GM18870 (cell line): ENCODE measurements at regions not wholly inside any gene's neighbourhood (a gene's known extent, or its start where the extent isn't known, plus 50 kb on each side); places are given as distances from the start of the nearest gene placed in this dataset.

ENCODE experiments used
- ATAC-seq: cut with Tn5 transposase; IDR thresholded peaks from one replicate; pipeline ENCODE4 v1.9.1; 2021; ENCODE audit warnings: moderate library complexity; ENCODE audit not compliant: unreplicated experiment

DNA sequence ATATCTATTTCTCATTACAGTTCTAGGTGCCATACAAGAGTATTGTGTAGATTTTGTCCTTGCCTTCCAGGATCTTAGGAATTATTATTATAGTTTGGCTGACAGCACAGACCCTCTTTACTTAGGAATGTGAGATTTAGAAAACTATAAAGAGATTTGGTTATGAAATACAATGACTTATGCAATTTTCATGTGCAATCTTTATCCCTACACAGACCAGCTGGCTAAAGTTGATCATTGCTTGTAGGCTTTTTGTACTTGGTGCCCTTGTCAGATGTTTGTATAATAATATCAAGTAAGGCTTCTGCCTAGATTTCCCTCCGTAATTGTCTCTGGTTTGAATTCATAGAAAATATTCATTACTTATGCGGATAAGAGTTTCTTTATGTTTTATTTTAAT, 174.5 kb upstream of the GAP43 start:
- no peak for ATAC-seq

DNA sequence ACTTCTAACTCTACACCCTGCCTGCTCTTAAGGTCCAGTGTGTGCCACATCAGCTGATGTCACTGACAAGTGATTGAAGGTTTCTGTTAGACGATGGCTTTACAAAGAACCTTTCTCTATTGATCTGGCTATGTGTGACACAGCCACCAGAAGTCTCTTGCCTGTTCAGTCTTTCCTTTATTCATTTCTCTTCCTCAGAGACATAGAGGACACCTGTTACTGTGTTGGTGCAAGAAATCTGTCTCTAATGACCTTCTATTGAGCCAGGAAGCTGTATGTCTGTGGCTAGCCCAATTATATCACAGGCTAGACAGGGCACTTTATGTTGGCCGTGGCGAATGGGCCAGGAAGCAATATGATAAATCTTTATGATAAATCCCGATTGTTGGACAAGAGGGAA, 173.3 kb upstream of the GAP43 start:
- no peak for ATAC-seq

DNA sequence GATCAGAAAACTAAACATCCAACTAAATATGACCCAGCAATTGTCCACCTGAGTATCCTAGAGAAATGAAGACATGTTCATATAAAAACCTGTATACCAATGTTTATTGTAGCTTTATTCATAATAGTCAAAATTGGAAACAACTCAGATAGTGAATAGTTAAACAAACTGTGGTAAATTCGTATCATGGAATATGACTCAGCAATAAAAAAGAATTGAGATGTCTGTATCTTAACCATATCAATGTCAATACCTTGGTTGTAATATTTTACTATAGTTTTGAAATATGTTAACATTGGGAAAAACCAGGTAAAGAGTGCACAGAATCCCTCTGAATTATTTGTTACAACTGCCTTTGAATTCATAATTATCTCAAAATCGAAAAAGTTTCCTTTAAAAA, 159.3 kb upstream of the GAP43 start:
- no peak for ATAC-seq

DNA sequence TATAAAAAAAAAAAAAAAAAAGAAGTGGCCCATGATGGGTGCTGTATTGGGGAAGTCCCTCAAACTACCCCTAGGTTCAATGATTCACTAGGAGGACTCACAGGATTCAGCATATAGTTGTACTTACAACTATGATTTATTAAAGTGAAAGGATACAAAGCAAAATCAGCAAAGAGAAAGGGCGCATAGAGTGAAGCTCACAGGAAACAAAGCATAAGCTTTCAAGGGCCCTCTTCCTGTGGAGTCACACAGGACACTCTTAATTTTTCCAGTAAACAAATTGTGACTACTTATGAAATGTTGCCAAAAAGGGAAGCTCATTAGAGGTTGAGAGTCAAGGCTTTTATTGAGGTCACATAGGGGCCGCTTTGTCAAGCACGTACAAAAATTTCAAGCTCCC, 153.7 kb upstream of the GAP43 start:
- ATAC-seq = peak; percentile 81

DNA sequence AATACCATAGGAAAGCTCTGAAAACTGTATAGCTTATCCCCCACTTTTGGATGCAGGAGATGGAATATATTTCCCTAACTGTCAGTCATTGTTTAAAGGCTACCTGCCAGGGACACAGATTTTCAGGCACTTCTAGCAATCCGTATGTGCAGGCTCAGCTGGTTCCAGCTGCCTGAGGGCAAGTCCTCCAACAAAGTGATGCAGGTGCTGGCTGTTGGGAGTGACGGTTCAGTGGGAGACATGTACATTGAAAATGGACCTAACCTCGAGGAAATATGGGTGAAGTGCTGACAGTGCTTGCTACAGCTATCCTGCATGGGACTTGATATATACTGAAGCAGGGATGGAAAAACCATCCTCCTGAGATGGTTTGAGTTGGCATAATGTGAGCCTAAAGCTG, 153.1 kb upstream of the GAP43 start:
- ATAC-seq = no peak

DNA sequence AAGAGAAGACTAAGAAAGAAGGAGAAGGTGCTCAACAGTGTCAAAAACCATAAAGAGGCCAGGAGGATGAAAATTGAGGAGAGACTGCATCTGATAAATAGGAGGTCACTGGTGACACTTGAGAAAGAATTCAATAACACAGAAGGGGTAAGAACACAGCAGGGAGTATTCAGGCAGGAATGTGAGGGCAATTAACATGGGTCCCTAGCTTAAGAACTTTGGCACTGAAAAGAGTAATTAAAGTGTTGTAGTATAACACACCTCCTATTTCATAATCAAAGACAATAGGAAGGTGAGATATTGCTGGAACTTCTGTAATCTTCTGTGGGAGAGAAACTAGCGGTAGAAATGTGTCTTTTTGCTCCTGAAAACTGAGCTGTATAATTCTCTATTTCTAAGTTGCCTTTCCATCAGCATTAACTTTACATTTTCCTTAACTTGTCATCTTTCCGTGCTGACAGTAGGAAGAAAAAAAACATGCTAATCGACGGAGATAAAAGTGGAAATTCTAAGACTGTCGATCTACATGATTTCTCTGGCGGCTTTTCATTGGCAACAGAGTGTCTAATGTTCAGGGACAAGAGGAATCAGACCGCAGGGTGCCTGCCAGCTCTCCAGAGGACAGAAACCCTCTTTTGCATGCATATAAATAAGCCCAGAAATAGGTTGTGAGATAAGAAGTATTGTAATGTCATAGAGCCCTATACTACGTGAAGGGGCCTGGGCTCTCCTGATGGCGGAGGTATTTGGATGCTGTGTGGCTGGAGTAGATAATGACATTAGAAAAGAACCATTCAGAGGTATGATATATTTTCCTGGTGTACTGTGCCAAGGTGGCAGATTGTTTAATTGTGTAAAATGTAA, 147.9 kb upstream of the GAP43 start:
- no peak for ATAC-seq

DNA sequence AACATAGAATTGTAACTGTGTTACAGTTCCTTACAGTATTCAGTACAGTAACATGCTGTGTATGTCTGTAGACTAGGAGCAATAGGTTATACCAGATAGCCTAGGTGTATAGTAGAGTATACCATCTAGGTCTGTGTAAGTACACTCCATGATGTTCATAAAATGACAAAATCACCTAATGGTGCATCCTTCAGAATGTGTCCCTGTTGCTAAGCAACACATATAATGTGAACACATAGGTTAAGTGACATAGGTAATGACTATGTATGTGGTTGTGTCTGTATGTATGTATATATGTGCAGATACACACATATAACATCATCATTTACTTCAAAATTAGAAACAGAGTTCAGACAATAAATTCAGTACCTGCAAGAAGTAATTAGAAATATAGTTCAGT, 146.8 kb upstream of the GAP43 start:
- ATAC-seq = no peak

DNA sequence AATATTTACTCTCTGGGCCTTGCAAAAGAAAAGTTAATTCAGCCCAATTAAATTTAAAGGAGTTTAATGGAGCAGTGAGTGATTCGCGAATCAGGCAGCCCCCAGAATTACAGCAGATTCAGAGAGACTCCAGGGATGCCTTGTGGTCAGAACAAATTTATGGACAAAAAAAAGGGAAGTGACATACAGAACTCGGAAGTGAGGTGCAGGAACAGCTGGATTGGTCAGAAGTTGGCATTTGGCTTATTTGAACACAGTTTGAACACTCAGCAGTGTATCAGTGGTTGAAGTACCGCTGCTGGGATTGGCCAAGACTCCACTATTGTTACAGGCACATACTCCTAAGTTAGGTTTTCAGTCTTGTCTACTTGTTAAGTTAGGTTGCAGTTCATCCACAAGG, 145.0 kb upstream of the GAP43 start:
- ATAC-seq = no peak

DNA sequence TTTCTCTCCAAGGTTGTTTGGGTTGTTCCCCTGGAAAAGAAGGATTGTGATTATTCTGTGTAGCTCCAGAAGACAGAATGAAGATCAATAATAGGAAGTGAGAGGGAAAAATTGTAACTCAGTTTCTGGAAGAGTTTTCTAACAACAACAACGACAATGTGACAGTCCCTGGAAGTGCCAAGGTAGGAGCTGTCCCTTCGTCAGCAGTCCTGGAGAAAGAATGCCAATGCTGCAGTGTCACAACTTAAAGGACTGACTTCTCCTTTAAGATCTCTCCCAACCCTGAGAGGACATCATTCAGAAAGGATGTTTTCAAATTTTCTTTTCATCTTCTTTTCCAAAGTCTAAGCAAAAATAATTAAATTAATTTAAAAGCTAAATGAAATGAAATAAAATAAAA, 136.4 kb upstream of the GAP43 start:
- no peak for ATAC-seq

DNA sequence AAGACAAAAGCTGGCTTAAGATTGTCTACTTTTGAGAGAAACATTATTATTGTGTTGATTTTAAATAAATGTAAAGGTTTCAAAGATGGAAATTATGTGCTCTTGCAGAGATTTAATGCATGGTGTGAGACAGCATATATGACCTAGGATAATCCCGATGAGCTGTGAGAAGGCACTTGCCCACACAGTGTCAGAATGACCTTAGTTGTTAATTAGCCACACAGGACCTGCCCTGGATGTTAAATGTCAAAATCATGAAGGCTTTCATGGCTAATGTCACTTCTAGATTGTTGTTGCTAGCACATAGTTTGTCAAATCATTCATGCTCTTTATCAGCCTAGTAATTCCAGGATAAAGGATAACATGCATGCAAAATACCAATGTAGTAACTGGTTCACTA, 135.3 kb upstream of the GAP43 start:
- ATAC-seq = no peak

DNA sequence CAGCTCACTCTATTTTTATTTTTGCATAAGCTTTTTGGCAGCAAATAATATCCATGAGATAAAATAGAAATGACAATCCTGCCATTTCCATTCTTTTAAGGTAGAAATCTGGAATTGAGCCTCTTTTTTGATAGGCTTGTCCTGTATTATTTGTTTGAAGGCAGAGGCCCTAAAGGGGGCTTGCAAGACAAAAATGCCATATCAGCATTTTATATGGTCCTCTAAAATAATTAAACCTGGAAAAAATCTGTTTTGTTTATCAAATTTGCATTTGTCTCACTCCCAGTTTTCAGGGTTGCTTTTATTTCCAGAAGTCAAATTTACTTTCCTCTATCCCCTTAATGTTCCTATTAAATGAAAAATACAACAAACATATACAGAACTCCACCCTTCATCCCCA, 134.9 kb upstream of the GAP43 start:
- no peak for ATAC-seq

DNA sequence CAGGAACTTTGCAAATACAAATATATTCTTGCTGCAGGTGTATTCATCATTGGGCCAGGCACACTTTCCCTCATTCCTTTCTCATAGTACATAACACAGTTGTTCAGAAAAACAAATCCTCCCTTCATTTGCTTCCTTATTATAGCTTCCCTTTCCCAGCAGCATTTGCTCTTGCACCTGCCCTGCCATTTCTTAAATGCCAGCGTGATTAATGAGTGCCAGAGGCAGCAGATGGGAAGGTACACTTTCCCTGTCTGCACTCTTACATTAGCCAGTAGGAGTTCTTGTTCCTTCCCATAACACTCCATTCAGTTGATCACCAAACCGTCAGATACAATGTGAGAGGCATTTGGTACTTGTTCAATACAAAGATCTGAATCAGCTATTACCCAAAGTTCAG, 128.5 kb upstream of the GAP43 start:
- ATAC-seq = no peak

DNA sequence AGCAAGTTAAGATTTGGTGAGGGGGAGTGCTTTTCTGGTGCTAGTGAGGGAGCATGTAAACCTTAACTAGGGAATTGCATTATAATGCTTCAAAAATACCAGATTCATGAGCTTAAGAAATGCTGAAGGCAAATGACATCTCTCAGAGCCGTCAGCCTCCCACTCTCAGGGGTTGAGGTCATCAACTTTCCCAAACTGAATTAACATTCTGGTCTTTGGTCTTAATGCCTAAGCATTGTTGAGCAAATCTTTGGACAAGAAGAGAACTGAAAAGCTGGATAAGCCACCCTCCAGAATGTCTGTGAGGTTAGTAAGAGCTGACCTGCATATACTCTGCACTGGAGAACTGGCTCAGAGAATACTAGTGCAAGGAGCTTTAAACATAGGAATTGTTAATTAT, 124.9 kb upstream of the GAP43 start:
- no peak for ATAC-seq

DNA sequence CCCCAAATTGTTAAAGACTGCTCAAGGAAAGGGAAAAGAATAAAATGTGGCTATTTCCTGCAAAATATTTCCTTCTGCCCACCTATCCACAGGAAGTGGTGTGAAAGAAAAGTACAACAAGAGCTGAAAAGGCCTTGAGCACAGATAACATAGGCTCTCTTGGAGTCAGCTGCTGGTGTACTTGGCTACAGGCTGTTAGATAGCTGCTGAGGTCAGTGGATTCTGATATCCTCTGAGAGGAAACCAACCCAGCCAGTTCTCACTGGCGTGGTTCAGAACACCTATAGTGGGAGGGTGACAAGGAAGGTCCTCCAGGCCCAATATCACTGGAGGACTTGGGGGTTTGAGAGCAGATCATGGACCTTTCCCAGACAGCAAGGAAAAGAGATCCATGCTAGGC, 124.4 kb upstream of the GAP43 start:
- no peak for ATAC-seq

DNA sequence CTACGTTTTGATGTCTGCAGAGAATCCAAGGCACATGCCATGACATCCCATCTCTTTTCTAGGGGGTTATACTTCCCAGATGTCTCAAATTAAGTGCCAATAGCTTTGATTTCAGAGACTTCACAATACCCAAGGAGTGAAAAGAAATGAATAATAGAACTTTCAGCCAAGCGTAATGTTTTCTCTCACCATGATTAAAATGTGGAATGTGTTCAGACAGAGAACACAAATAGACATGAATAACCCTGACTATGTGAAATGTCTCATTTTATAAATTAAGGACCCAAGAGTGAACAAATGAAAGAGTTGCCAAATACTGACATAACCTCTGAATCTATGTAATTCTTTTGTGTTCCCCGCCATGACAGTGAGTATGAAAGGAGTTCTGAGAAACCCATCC, 123.6 kb upstream of the GAP43 start:
- no peak for ATAC-seq

DNA sequence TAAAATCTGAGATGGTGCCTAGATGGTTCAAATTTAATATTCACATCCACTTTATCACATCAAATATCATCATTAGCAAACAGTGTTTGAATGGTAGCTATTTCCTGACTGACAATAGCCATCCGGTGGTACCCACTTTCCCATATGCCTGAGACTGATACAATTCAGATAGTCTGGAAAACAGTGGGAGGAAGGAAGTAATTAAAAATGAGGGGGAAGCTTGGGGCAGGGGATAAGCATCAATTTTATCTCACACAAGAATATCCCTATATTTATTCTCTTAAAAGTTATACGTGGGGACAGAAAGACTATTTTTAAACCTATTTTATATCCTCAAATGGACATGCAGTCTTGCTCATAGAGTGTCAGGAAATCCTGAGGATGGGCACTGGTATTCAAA, 122.5 kb upstream of the GAP43 start:
- no peak for ATAC-seq

DNA sequence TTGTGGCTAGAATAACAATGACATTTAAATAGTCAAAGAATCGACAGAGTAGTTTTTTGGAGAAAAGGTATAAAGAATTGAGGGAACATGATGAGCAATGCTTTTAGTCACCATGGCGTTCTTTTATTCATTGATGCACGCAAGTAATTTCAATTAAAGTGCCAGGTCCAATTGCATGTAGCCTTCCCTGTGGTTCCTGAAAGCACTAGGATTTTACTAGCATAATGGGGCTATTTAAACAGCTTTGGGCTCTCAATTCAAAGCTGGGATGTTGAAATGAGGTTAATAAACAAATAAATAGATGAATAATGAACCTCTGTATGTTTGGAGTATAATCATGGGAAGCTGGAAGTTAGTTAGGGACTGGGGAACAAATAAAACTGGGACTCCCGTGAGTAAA, 121.2 kb upstream of the GAP43 start:
- no peak for ATAC-seq

DNA sequence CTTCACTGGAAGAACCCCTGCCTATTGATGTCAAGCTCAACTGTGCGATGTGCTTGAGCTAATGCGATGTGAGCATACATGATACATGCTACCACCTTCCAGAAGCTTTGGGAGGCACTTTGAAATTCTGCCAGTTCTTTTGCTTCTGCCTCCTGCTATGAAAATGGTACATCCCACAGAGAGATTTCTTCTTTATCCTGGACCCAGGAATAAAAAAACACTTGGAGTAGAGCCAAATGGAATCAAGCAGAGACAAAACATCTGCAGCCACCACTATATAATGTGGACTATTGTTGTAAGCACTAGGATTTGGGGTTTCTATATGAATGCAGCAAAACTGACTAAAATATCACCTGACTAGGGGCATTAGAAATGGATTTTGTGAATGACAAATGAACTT, 119.9 kb upstream of the GAP43 start:
- no peak for ATAC-seq

DNA sequence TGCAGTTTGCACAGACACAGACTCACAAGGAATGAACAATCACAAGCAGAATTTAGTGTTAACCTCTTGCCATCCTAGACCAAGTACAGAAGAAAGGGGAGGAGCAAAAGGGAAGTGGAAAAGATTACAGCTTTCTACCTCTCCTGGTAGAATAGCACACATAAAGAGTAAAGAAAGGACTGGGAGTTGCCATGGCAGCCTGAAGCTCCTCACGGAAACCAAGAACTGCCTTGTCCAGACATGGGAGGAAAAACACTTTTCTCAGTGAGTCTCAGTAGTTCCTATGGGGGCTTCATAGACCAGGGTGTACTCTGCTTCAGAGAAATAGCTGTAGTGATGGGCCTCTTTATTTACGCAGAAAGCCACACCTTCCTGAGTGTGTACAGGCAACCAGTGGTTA, 114.7 kb upstream of the GAP43 start:
- ATAC-seq = no peak

DNA sequence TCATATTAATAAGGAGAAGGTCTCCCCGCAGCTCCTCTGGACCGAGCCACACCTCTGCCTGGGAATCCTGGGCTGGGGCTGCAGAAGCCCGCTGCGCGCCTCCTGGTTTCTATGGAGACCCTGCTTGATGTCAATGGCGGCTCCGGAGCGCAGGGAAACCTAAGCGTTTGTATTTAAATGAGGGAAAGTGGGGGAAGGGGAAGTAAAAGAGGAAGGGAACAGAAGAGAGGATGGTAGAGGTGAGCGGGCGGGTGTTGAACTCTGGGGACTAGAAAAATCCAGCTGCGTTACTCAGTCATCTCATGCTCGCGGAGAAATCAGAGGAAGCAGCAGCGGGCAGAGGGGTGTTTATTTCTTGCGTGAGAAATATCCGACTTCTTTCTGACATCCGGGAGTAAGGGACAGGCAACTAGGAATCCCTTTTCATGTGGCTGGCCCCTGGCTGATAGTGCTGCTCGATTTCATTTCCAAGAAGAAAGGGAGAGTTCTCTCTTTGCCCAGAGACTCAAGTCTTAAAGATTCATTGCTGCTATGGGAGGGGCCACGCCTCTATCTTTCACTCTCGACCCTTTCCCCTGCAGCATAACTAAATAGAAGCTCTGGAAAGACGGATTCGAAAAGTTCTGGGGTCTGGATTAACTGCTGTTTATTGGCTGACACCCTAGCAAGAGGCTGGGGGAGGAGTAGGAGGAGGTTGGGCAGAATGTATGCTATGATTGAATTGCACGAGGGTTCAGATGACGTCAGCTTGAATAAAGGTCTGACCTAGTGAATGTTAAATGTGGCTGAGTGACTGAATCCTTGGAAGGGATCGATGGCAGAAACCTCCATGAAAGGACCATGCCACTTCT, 110.5 kb upstream of the GAP43 start:
- no peak for ATAC-seq

DNA sequence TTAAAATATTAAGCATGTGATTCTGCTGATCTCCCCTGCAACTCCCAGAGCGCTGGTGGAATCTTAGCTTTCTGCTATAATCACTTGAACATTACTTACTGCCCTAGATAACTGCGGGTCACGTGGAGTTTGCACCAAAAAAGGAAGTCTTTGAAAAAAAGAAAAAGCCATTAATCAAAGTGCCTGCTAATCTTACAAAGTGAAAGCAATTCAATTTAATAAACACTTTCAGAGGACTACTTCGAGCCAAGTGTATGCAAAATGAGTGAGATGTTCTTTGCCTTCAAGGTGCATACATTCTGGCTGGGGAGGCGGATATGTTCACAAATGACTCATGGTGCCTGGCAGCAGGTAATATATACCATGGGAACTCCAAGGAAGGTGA, 109.9 kb upstream of the GAP43 start:
- ATAC-seq = no peak

DNA sequence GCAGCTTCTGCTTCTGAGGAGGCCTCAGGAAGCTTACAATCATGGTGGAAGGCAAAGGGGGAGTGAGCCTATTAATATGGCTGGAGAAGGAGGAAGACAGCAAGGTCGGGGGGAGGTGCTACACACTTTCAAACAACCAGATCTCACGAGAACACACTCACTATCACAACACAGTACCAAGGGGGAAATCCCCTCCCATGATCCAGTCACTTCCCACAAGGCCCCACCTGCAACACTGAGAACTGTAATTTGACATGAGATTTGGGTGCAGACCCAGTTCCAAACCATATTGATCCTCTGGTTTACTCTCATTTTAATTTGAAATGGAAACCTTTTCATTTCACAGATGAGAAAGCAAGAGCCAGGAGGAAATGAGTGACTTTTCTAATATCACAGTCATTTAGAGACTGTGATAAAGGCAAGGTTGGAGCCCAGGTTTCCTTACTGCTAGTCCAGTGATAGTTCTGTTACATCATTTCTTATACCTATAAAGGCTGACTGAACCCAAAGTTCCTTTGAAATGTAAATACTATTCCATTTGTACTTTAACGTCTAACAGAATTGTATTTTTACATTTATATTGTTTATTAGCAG, 105.8 kb upstream of the GAP43 start:
- no peak for ATAC-seq
